MCF 10A (cell line): ENCODE measurements at regions not wholly inside any gene's neighbourhood (a gene's known extent, or its start where the extent isn't known, plus 50 kb on each side); places are given as distances from the start of the nearest gene placed in this dataset.

Source experiments
- BruUV-seq: library from RNA; stranded (reverse); fragments of 400-500 nt; replicated peaks from 2 replicates; lab custom pipeline; 2021; lab: Mats Ljungman, UMichigan
- CTCF ChIA-PET: fragments of 300-600 bp; sonication (Branson Sonifier 250); formaldehyde crosslinking; extraction: SDS; loops from one replicate; lab custom pipeline; 2021; ENCODE audit warnings: antibody characterized with exemption, inconsistent platforms; lab: Yijun Ruan, JAX
- POLR2A ChIA-PET: fragments of 300-600, 350-650 bp; sonication (Branson Sonifier 250); formaldehyde crosslinking; extraction: SDS; loops from one replicate; lab custom pipeline; 2020; ENCODE audit warnings: antibody characterized with exemption, inconsistent platforms; lab: Yijun Ruan, JAX
- DNase-seq: peaks from one replicate; pipeline ENCODE4 v3.0.0-alpha.2; 2018; ENCODE audit not compliant: unreplicated experiment
- H3K27ac Mint-ChIP-seq: one replicate; pipeline ENCODE4 v1.8.0; 2022; ENCODE audit warnings: mild to moderate bottlenecking, low read depth, mixed read lengths; ENCODE audit not compliant: unreplicated experiment
- H3K27me3 Mint-ChIP-seq: one replicate; pipeline ENCODE4 v1.8.0; 2022; ENCODE audit warnings: mixed read lengths; ENCODE audit not compliant: insufficient read depth, unreplicated experiment
- H3K36me3 Mint-ChIP-seq: one replicate; pipeline ENCODE4 v1.8.0; 2022; ENCODE audit warnings: mild to moderate bottlenecking, moderate library complexity, mixed read lengths; ENCODE audit not compliant: insufficient read depth, unreplicated experiment
- H3K4me1 Mint-ChIP-seq: one replicate; pipeline ENCODE4 v1.8.0; 2022; ENCODE audit warnings: mixed read lengths; ENCODE audit not compliant: insufficient read depth, unreplicated experiment
- H3K4me3 Mint-ChIP-seq: one replicate; pipeline ENCODE4 v1.8.0; 2022; ENCODE audit warnings: mild to moderate bottlenecking, moderate library complexity, mixed read lengths; ENCODE audit not compliant: unreplicated experiment
- H3K9me3 Mint-ChIP-seq: one replicate; pipeline ENCODE4 v1.8.0; 2022; ENCODE audit warnings: mixed read lengths; ENCODE audit not compliant: unreplicated experiment
- CTCF ChIP-seq: fragments of 200-600 bp; IDR thresholded peaks from one replicate; pipeline ENCODE4 v1.8.0; 2022; ENCODE audit warnings: antibody characterized with exemption, mild to moderate bottlenecking; ENCODE audit not compliant: unreplicated experiment
- intact Hi-C: fragments of 100-400 bp; cut with micrococcal nuclease; formaldehyde crosslinking; loops from 2 replicates; pipeline ENCODE4 v1.14.1; 2022

- ChIA-PET POLR2A (interaction anchor here (0.7 kb wide), 2 partner anchors 16 to 18 kb away, joined by 3 to 4 read pairs; no protein-coding TSS in a partner anchor), CTCF (interaction anchor here (1.6 kb wide), 1 partner anchor 95 kb away, joined by 3 read pairs; no protein-coding TSS in a partner anchor)
- no peaks in the 10 kb centered on the region for H3K36me3 Mint-ChIP-seq
- intact Hi-C loops = no loop called here
- no peak for DNase-seq
- TF ChIP-seq CTCF = no peak
- H3K27me3 Mint-ChIP-seq = peaks cover 3% of the 10 kb centered on the region
- BruUV-seq = no TSS peak
- no peak overlapping the region for H3K4me3 Mint-ChIP-seq
- no peak overlapping the region for H3K27ac Mint-ChIP-seq
- no peaks in the 10 kb centered on the region for H3K9me3 Mint-ChIP-seq
- H3K4me1 Mint-ChIP-seq = no peaks in the 10 kb centered on the region
Measured at GRCh38 chr21:16177532-16177931, 447.8 kb downstream of the USP25 start.

DNA sequence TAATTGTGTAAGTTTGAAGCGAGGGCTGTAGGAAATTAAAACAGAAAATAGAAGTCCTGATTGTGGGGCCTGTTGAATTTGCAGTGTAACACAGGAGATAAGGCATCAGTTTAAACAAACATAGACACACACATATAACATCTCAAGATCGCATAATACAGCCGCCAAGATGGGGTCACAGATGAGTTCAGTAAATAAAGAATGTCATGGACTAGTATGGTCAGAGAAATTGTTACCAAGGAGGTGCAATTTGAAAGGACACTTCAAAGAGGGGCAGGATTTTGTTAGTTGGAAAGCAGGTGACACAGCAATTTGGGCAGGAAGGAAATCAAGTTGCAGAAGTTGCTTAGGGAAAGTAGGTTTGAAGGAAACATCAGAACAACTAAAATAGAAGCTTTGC, 450.0 kb downstream of the USP25 start:
- no TSS peak for BruUV-seq

DNA sequence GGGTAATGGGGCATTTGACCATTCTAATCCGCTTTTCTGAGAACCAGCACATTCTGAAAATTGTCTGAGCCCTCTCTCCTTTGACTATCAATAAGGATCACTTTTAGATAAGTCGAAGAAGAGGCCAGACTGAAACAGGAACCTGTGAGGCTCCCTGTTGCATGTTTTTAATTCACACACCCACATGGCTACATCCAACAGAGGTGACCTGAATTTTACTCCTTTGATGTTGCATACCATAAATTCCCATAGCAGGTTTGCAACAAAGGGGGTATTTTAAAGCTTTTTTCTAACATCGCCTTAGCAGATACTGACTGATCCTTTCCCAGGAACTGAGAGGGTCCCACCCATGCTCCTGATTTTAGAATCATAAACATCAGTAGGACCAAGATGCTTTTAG, 450.8 kb downstream of the USP25 start:
- DNase-seq = no peak
- no peak for TF ChIP-seq CTCF
- intact Hi-C loops = no loop called here
- no peaks in the 10 kb centered on the region for H3K36me3 Mint-ChIP-seq
- H3K9me3 Mint-ChIP-seq = no peaks in the 10 kb centered on the region
- no peak overlapping the region for H3K27ac Mint-ChIP-seq
- BruUV-seq = no TSS peak
- H3K27me3 Mint-ChIP-seq = peaks cover 24% of the 10 kb centered on the region
- ChIA-PET POLR2A (interaction anchor here (1.7 kb wide), 1 partner anchor 13 kb away, joined by 9 read pairs; no protein-coding TSS in a partner anchor), CTCF (no interaction called here)
- H3K4me3 Mint-ChIP-seq = no peak overlapping the region
- H3K4me1 Mint-ChIP-seq = no peaks in the 10 kb centered on the region

More for the DNA sequence above, 450.0 kb downstream of the USP25 start:
- POLR2A ChIA-PET = interaction anchor here (0.7 to 1.7 kb wide), 2 partner anchors 10 to 14 kb away, joined by 3 to 9 read pairs; no protein-coding TSS in a partner anchor
- no peak for DNase-seq
- Mint-ChIP-seq H3K27ac (no peak overlapping the region), H3K36me3 (no peaks in the 10 kb centered on the region), H3K9me3 (no peaks in the 10 kb centered on the region), H3K4me1 (no peaks in the 10 kb centered on the region), H3K4me3 (no peak overlapping the region), H3K27me3 (peaks cover 24% of the 10 kb centered on the region)
- intact Hi-C loops = no loop called here
- CTCF ChIA-PET = interaction anchor here (0.8 kb wide), 1 partner anchor 18 kb away, joined by 3 read pairs; no protein-coding TSS in a partner anchor
- TF ChIP-seq CTCF = no peak

GRCh38 chr21:16181018-16181417, 451.2 kb downstream of the USP25 start:
- ChIA-PET CTCF (no interaction called here), POLR2A (no interaction called here)
- H3K9me3 Mint-ChIP-seq = no peaks in the 10 kb centered on the region
- DNase-seq = no peak
- no peaks in the 10 kb centered on the region for H3K4me1 Mint-ChIP-seq
- H3K27ac Mint-ChIP-seq = no peak overlapping the region
- no TSS peak for BruUV-seq
- no peak for TF ChIP-seq CTCF
- H3K27me3 Mint-ChIP-seq = peaks cover 24% of the 10 kb centered on the region
- no peak overlapping the region for H3K4me3 Mint-ChIP-seq
- intact Hi-C loops = no loop called here
- no peaks in the 10 kb centered on the region for H3K36me3 Mint-ChIP-seq
